IPS DF 4.7 (cell line): ENCODE measurements at regions not wholly inside any gene's neighbourhood (a gene's known extent, or its start where the extent isn't known, plus 50 kb on each side); places are given as distances from the start of the nearest gene placed in this dataset.

Experiments used
- DNase-seq: peaks from one replicate; pipeline ENCODE4 v3.0.0-alpha.2; 2013; ENCODE audit warnings: low spot score; ENCODE audit errors: extremely low read depth

- no peak for DNase-seq
These were observed 404.7 kb downstream of the FBXO15 start for GRCh38 chr18:73742957-73743356.

- no peak for DNase-seq
These were observed 405.7 kb downstream of the FBXO15 start for GRCh38 chr18:73741946-73742345.

GRCh38 chr18:73739098-73739497, 408.5 kb downstream of the FBXO15 start:
- no peak for DNase-seq

GRCh38 chr18:73737990-73738389, 409.6 kb downstream of the FBXO15 start:
- DNase-seq: no peak

- no peak for DNase-seq
These were observed 411.8 kb downstream of the FBXO15 start for GRCh38 chr18:73735836-73736235.

- no peak for DNase-seq
These were observed 413.8 kb downstream of the FBXO15 start for GRCh38 chr18:73733806-73734314.

- no peak for DNase-seq
These were observed 414.3 kb downstream of the FBXO15 start for GRCh38 chr18:73733376-73733775.

- DNase-seq: no peak
These were observed 419.0 kb downstream of the FBXO15 start for GRCh38 chr18:73728657-73729056.

GRCh38 chr18:73724958-73725357, 422.7 kb downstream of the FBXO15 start:
- DNase-seq: no peak

- DNase-seq: no peak
These were observed 428.0 kb downstream of the FBXO15 start for GRCh38 chr18:73719611-73720010.

- DNase-seq: no peak
These were observed 430.1 kb downstream of the FBXO15 start for GRCh38 chr18:73717570-73717969.

- DNase-seq: no peak
These were observed 432.4 kb downstream of the FBXO15 start for GRCh38 chr18:73715210-73715670.

GRCh38 chr18:73714466-73714865, 433.2 kb downstream of the FBXO15 start:
- no peak for DNase-seq

GRCh38 chr18:73711256-73711655, 436.4 kb downstream of the FBXO15 start:
- no peak for DNase-seq

GRCh38 chr18:73708591-73708990, 439.0 kb downstream of the FBXO15 start:
- DNase-seq: no peak

- DNase-seq: no peak
These were observed 440.6 kb downstream of the FBXO15 start for GRCh38 chr18:73707035-73707434.

GRCh38 chr18:73697353-73697752, 450.3 kb downstream of the FBXO15 start:
- DNase-seq: no peak

- DNase-seq: no peak
These were observed 450.9 kb downstream of the FBXO15 start for GRCh38 chr18:73696698-73697097.

GRCh38 chr18:73696171-73696570, 451.5 kb downstream of the FBXO15 start:
- no peak for DNase-seq

- DNase-seq: no peak
These were observed 454.5 kb downstream of the FBXO15 start for GRCh38 chr18:73693091-73693490.

GRCh38 chr18:73691624-73692023, 456.0 kb downstream of the FBXO15 start:
- no peak for DNase-seq

GRCh38 chr18:73691118-73691517, 456.5 kb downstream of the FBXO15 start:
- DNase-seq: no peak

GRCh38 chr18:73690222-73690621, 457.4 kb downstream of the FBXO15 start:
- DNase-seq: no peak
